ENCODE measurements at regions not wholly inside any gene's neighbourhood (a gene's known extent, or its start where the extent isn't known, plus 50 kb on each side); places are given as distances from the start of the nearest gene placed in this dataset.

DNA sequence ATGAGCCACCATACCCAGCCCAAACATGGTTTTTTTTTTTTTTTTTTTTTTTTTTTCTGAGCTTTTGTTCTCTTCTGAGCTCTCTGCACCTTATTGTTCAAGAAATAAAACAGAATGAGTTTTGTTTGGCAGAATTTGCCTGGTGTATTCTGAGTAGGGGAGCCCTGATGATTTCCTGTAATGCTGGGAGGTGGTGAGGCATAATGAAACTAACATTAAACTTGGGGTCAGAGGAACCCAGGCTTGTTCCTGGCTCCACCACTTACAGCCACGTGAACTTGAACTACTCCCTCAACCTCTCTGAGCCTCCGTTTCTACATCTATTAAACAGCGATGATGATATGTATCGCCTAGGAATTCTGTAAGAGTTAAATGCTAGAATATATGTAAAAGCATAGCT, 276.3 kb upstream of the CRY1 start:
- H3K9ac ChIP-seq (ENCODE audit: low read length): no peak overlapping the region
- no peak overlapping the region for H2AFZ ChIP-seq (ENCODE audit: low read length)
- H3K9me3 ChIP-seq (ENCODE audit: low read length): no peaks in the 10 kb centered on the region
- no peak for TF ChIP-seq EZH2 (IDR thresholded peaks at IDR 0.05; ENCODE audit: borderline replicate concordance, low read length)
- TF ChIP-seq, protein P1, sequence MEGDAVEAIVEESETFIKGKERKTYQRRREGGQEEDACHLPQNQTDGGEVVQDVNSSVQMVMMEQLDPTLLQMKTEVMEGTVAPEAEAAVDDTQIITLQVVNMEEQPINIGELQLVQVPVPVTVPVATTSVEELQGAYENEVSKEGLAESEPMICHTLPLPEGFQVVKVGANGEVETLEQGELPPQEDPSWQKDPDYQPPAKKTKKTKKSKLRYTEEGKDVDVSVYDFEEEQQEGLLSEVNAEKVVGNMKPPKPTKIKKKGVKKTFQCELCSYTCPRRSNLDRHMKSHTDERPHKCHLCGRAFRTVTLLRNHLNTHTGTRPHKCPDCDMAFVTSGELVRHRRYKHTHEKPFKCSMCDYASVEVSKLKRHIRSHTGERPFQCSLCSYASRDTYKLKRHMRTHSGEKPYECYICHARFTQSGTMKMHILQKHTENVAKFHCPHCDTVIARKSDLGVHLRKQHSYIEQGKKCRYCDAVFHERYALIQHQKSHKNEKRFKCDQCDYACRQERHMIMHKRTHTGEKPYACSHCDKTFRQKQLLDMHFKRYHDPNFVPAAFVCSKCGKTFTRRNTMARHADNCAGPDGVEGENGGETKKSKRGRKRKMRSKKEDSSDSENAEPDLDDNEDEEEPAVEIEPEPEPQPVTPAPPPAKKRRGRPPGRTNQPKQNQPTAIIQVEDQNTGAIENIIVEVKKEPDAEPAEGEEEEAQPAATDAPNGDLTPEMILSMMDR (IDR thresholded peaks at IDR 0.05; ENCODE audit: low read length): no peak
- H3K27me3 ChIP-seq (ENCODE audit: insufficient read depth, low read length): no peaks in the 10 kb centered on the region
- H3K4me1 ChIP-seq (ENCODE audit: insufficient read depth, low read length, severe bottlenecking): no peaks in the 10 kb centered on the region
- no peak overlapping the region for H3K27ac ChIP-seq (ENCODE audit: low read depth, low read length, poor library complexity, severe bottlenecking)
- H3K36me3 ChIP-seq (ENCODE audit: insufficient read depth, low read length): no peaks in the 10 kb centered on the region
- no peak overlapping the region for H3K4me2 ChIP-seq (ENCODE audit: low read length)
- H3K79me2 ChIP-seq (ENCODE audit: insufficient read depth, low read length): no peaks in the 10 kb centered on the region
- H3F3A ChIP-seq (ENCODE audit: insufficient read depth, low read length): no peaks in the 10 kb centered on the region
- no peaks in the 10 kb centered on the region for H4K20me1 ChIP-seq (ENCODE audit: insufficient read depth, low read length)
- H3K4me3 ChIP-seq (ENCODE audit: low read depth, low read length, poor library complexity, severe bottlenecking): no peak overlapping the region
- no peaks in the 10 kb centered on the region for H3K9me2 ChIP-seq (ENCODE audit: low read depth, low read length)

DNA sequence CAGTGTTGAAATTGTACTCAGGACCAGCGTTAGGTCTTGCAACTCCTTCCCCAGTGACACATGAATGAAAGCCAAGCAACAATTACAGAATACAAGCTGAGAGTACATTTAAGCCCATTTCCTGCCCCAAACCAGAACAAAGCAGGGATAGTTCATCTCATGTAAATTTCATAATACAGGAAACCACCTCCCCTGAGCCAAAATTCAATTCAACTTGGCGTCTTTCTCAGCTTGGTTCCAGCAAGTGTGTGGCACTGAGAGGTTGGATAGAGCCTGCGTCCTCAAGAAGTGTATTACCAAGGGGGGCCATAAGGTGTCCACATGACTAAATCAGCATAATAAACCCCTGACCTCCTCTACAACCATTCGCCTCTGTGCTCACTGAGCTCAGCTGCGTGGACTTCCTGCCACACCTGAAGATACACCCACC, 278.9 kb upstream of the CRY1 start:
- Histone ChIP-seq H3K79me2 (ENCODE audit: insufficient read depth, low read length) (no peaks in the 10 kb centered on the region), H3K9me3 (ENCODE audit: low read length) (no peaks in the 10 kb centered on the region), H4K20me1 (ENCODE audit: insufficient read depth, low read length) (no peaks in the 10 kb centered on the region), H3K36me3 (ENCODE audit: insufficient read depth, low read length) (no peaks in the 10 kb centered on the region), H3F3A (ENCODE audit: insufficient read depth, low read length) (no peaks in the 10 kb centered on the region), H3K27me3 (ENCODE audit: insufficient read depth, low read length) (no peaks in the 10 kb centered on the region), H3K4me1 (ENCODE audit: insufficient read depth, low read length, severe bottlenecking) (no peaks in the 10 kb centered on the region), H3K4me3 (ENCODE audit: low read depth, low read length, poor library complexity, severe bottlenecking) (no peak overlapping the region), H3K27ac (ENCODE audit: low read depth, low read length, poor library complexity, severe bottlenecking) (no peak overlapping the region), H3K9me2 (ENCODE audit: low read depth, low read length) (no peaks in the 10 kb centered on the region), H3K9ac (ENCODE audit: low read length) (no peak overlapping the region), H3K4me2 (ENCODE audit: low read length) (no peak overlapping the region), H2AFZ (ENCODE audit: low read length) (no peak overlapping the region)
- TF ChIP-seq EZH2 (IDR thresholded peaks at IDR 0.05; ENCODE audit: borderline replicate concordance, low read length): no peak
- TF ChIP-seq, protein P1 (IDR thresholded peaks at IDR 0.05; ENCODE audit: low read length): no peak

DNA sequence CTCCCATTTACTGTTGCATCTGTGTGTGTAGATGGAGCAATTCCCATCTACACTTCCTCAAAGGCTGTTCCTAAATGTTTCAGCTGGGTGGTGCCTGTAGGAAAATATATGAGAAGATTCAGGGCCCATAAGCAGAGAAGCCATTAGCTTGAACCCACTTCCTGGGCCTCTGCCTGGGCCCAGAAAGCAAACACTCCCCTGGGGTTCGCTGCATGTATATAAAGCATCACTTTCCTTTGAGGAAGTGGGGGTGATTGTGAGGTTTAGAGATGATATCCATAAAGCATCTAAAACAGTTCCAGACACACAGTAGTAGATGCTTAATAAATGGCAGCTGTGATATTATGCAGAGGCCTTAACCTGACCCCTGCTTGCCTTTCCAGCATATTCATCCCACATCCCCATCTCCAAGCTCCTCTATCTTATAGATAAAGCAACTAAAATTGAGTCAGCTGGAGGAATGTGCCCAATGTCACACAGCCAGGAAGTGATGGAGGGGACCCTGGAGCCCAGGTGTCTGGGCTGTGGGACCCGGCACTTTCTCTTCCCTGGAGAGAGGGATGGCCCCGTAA, 280.0 kb upstream of the CRY1 start:
- H3K9me2 ChIP-seq (ENCODE audit: low read depth, low read length): no peaks in the 10 kb centered on the region
- no peaks in the 10 kb centered on the region for H3F3A ChIP-seq (ENCODE audit: insufficient read depth, low read length)
- no peak overlapping the region for H2AFZ ChIP-seq (ENCODE audit: low read length)
- H3K27me3 ChIP-seq (ENCODE audit: insufficient read depth, low read length): no peaks in the 10 kb centered on the region
- no peak overlapping the region for H3K4me3 ChIP-seq (ENCODE audit: low read depth, low read length, poor library complexity, severe bottlenecking)
- H3K79me2 ChIP-seq (ENCODE audit: insufficient read depth, low read length): no peaks in the 10 kb centered on the region
- H3K9ac ChIP-seq (ENCODE audit: low read length): no peak overlapping the region
- TF ChIP-seq, protein P1 (IDR thresholded peaks at IDR 0.05; ENCODE audit: low read length): no peak
- no peak for TF ChIP-seq EZH2 (IDR thresholded peaks at IDR 0.05; ENCODE audit: borderline replicate concordance, low read length)
- no peaks in the 10 kb centered on the region for H4K20me1 ChIP-seq (ENCODE audit: insufficient read depth, low read length)
- no peaks in the 10 kb centered on the region for H3K9me3 ChIP-seq (ENCODE audit: low read length)
- H3K36me3 ChIP-seq (ENCODE audit: insufficient read depth, low read length): no peaks in the 10 kb centered on the region
- no peak overlapping the region for H3K4me2 ChIP-seq (ENCODE audit: low read length)
- H3K4me1 ChIP-seq (ENCODE audit: insufficient read depth, low read length, severe bottlenecking): no peaks in the 10 kb centered on the region
- no peak overlapping the region for H3K27ac ChIP-seq (ENCODE audit: low read depth, low read length, poor library complexity, severe bottlenecking)

All from OCI-LY1 (cell line).